Transverse colon (tissue), 4 donors: ENCODE measurements at regions not wholly inside any gene's neighbourhood (a gene's known extent, or its start where the extent isn't known, plus 50 kb on each side); places are given as distances from the start of the nearest gene placed in this dataset.
A peak's percentile ranks its signal among the peaks of the same experiment; 100 is the strongest.

Experiments
- DNase-seq: peaks from one replicate; pipeline ENCODE4 v3.0.0-alpha.2; 2019
- H3K27ac ChIP-seq, 4 donors: fragments of 200-600 bp; sonication (generic); 2 replicates each; pipeline ENCODE4 v1.5.1; 2016 to 2018; ENCODE audit warnings: inconsistent platforms in 4 of 4
- H3K27me3 ChIP-seq: fragments of 200-600 bp; sonication (generic); 2 replicates; pipeline ENCODE4 v1.5.1; 2017; ENCODE audit warnings: inconsistent platforms
- H3K36me3 ChIP-seq, 4 donors: fragments of 200-600 bp; sonication (generic); 2 replicates each; pipeline ENCODE4 v1.5.1; 2017 to 2019; ENCODE audit warnings: inconsistent platforms in 4 of 4
- H3K4me1 ChIP-seq, 4 donors: fragments of 200-600 bp; sonication (generic); 2 replicates each; pipeline ENCODE4 v1.5.1; 2017 to 2020; ENCODE audit warnings: inconsistent platforms in 4 of 4
- H3K4me3 ChIP-seq, 4 donors: fragments of 200-600 bp; sonication (generic); 1 replicate in 1 of 4; 2 replicates in 3 of 4; pipeline versions ENCODE4 v1.5.1 to v1.6.1; 2017 to 2019; ENCODE audit warnings: inconsistent platforms in 4 of 4
- H3K9me3 ChIP-seq, 2 donors: fragments of 200-600 bp; sonication (generic); 2 replicates each; pipeline ENCODE4 v1.5.1; 2017 to 2019; ENCODE audit warnings: inconsistent platforms in 2 of 2
- EP300 ChIP-seq: sonication (generic); formaldehyde crosslinking; IDR thresholded peaks from one replicate; pipeline ENCODE4 v1.6.1; 2017; ENCODE audit warnings: antibody characterized with exemption, low read depth
- POLR2A ChIP-seq: fragments of 450-650 bp; IDR thresholded peaks from one replicate; pipeline ENCODE4 v1.6.1; 2016; ENCODE audit warnings: antibody characterized with exemption, mild to moderate bottlenecking, moderate library complexity
- WGBS, 2 donors: methylation state at CpG; one replicate each; pipeline ENCODE4 v1.1.5; 2018; ENCODE audit warnings: low coverage in 1 of 2; 5-methylcytosine and 5-hydroxymethylcytosine counted together
- in situ Hi-C, 4 donors: fragments of 200-750 bp; cut with MboI; loops; one replicate each; pipeline versions ENCODE4 v1.15.0 to v1.15.1; 2017; ENCODE audit warnings: low sequenced_read_pairs in 3 of 4, low pct_ligation_motif_present in 1 of 4, low pct_unique_long_range_greater_than_20kb in 1 of 4
- intact Hi-C: fragments of 100-400 bp; cut with DNase I; formaldehyde crosslinking; loops from one replicate; pipeline ENCODE4 v1.15.1; 2023; ENCODE audit warnings: low total_unique reads

DNA sequence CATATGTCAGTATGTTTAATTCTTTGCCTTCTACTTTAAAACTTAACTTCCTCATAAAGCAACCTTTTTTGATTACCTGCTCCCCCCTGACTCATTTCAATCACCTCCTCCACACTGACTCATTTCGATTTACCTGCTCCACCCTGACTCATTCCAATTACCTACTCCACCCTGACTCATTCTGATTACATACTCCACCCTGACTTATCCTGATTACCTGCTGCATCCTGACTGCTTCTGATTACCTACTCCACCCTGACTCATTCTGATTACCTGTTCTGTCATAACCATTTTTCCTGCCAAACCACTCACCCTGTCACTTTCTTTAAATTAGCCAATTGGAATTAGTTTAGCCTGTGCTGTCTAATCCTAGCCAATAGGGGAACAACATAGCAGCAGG lies 263.6 kb downstream of the DDX3Y start:
- Histone ChIP-seq H3K27ac (peak overlapping the region in 2 of 4 donors; percentile 32 to 69), H3K36me3 (no peaks in the 10 kb centered on the region), H3K4me3 (no peak overlapping the region), H3K4me1 (no peaks in the 10 kb centered on the region), H3K27me3 (no peaks in the 10 kb centered on the region), H3K9me3 (no peaks in the 10 kb centered on the region)
- no peak for TF ChIP-seq POLR2A
- no peak for TF ChIP-seq EP300
- 60% methylated on average over 1 of the region's 1 CpG; no CpG with 5 or more reads in 1 of the 2 donors for WGBS, 2 donors
- no peak for DNase-seq
- intact Hi-C loops, result no loop called here
- in situ Hi-C loops, result no loop called here
